GM19025 (cell line): ENCODE measurements at regions not wholly inside any gene's neighbourhood (a gene's known extent, or its start where the extent isn't known, plus 50 kb on each side); places are given as distances from the start of the nearest gene placed in this dataset.
"Not testable (repeated sequence)": the region's sequence is repeated elsewhere in the genome, so short reads cannot be mapped to it uniquely, and the experiment has no call there.

Experiments
- ATAC-seq: cut with Tn5 transposase; IDR thresholded peaks from one replicate; pipeline ENCODE4 v1.9.1; 2021; ENCODE audit warnings: mild to moderate bottlenecking, low read depth, moderate library complexity; ENCODE audit not compliant: unreplicated experiment

- no peak for ATAC-seq
Measured at GRCh38 chr15:77844798-77845446, 212.2 kb upstream of the LINGO1 start.

- no peak for ATAC-seq
Measured at GRCh38 chr15:77843546-77843945, 210.8 kb upstream of the LINGO1 start.

GRCh38 chr15:77840991-77841775, 208.5 kb upstream of the LINGO1 start:
- ATAC-seq = no peak

- ATAC-seq = no peak
Measured at GRCh38 chr15:77839970-77840905, 207.5 kb upstream of the LINGO1 start.

GRCh38 chr15:77839456-77839855, 206.7 kb upstream of the LINGO1 start:
- ATAC-seq = no peak

GRCh38 chr15:77838595-77838994, 205.9 kb upstream of the LINGO1 start:
- ATAC-seq = no peak

GRCh38 chr15:77838061-77838460, 205.3 kb upstream of the LINGO1 start:
- no peak for ATAC-seq

- ATAC-seq = no peak
Measured at GRCh38 chr15:77837649-77838025, 204.9 kb upstream of the LINGO1 start.

- ATAC-seq = no peak
Measured at GRCh38 chr15:77836906-77837648, 204.4 kb upstream of the LINGO1 start.

GRCh38 chr15:77836121-77836692, 203.5 kb upstream of the LINGO1 start:
- ATAC-seq = no peak

GRCh38 chr15:77834276-77834990, 201.7 kb upstream of the LINGO1 start:
- no peak for ATAC-seq

GRCh38 chr15:77832874-77833273, 200.2 kb upstream of the LINGO1 start:
- no peak for ATAC-seq

- no peak for ATAC-seq
Measured at GRCh38 chr15:77831986-77832385, 199.3 kb upstream of the LINGO1 start.

- no peak for ATAC-seq
Measured at GRCh38 chr15:77830051-77830468, 197.3 kb upstream of the LINGO1 start.

GRCh38 chr15:77829331-77829730, 196.6 kb upstream of the LINGO1 start:
- ATAC-seq = not testable (repeated sequence)

- ATAC-seq = no peak
Measured at GRCh38 chr15:77827860-77828259, 195.1 kb upstream of the LINGO1 start.

- ATAC-seq = no peak
Measured at GRCh38 chr15:77826006-77826695, 193.4 kb upstream of the LINGO1 start.

- no peak for ATAC-seq
Measured at GRCh38 chr15:77825546-77825945, 192.8 kb upstream of the LINGO1 start.

- no peak for ATAC-seq
Measured at GRCh38 chr15:77825252-77825542, 192.5 kb upstream of the LINGO1 start.
